Cardiac fibroblast (primary cell): ENCODE measurements at regions not wholly inside any gene's neighbourhood (a gene's known extent, or its start where the extent isn't known, plus 50 kb on each side); places are given as distances from the start of the nearest gene placed in this dataset.
"Not testable (repeated sequence)": the region's sequence is repeated elsewhere in the genome, so short reads cannot be mapped to it uniquely, and the experiment has no call there.

Source experiments
- DNase-seq, 2 donors: peaks; one replicate each; pipeline versions ENCODE4 v3.0.0 to v3.0.0-alpha.2; 2010; ENCODE audit warnings: low read depth in 2 of 2
- H3K4me3 ChIP-seq, 2 donors: replicated peaks in 1 of 2; 1 replicate in 1 of 2; 2 replicates in 1 of 2; pipeline ENCODE4 v1.5.1; 2011; ENCODE audit warnings: low read depth in 2 of 2, low read length in 2 of 2, mild to moderate bottlenecking in 2 of 2, moderate library complexity in 1 of 2
- TF ChIP-seq, protein P1 (sequence below): IDR thresholded peaks from one replicate; pipeline ENCODE4 v1.5.1; 2011; ENCODE audit warnings: low read depth, mild to moderate bottlenecking, low read length, inconsistent platforms

GRCh38 chr6:26956601-26957184, 290.8 kb upstream of the PRSS16 start:
- H3K4me3 ChIP-seq: peak overlapping the region; percentile 40 to 52

DNA sequence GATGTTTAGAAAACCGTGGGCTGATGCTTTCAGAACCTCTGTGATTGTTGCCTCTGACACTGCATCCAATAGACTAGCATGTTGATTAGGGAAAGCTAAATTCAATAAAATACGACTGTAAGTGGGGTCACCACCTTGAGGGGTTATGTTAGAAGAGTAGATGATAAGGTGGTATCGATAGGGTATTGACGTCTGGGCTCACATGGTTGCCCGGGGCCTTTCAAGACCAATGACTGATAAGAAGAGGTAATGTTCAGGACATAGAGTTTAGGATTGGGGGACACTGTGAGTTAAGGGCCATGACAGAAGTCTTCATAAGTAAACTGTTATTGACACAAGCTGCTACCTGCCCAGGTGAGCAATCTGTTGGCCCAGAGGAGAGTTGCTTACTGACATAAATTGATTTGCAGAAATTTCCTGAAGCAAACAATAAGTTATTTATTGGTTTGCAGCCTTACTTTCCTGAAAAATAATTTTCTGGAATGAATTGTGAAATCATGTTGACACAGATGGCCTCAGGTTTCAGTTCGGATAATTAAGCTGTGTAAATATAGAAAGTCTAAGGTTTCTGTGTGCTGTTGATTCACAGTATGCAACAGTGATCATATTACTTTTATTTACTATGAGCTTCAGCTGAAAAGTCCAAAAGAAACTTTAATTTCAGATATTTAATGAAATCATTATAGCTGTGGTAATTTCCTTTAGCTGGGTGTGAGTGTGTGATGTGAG, 289.9 kb upstream of the PRSS16 start:
- DNase-seq, H3K4me3 ChIP-seq: not testable (repeated sequence)

More at GRCh38 chr6:26956601-26957184, 290.8 kb upstream of the PRSS16 start:
- peak; percentile 54 to 79 for DNase-seq
- TF ChIP-seq, protein P1, sequence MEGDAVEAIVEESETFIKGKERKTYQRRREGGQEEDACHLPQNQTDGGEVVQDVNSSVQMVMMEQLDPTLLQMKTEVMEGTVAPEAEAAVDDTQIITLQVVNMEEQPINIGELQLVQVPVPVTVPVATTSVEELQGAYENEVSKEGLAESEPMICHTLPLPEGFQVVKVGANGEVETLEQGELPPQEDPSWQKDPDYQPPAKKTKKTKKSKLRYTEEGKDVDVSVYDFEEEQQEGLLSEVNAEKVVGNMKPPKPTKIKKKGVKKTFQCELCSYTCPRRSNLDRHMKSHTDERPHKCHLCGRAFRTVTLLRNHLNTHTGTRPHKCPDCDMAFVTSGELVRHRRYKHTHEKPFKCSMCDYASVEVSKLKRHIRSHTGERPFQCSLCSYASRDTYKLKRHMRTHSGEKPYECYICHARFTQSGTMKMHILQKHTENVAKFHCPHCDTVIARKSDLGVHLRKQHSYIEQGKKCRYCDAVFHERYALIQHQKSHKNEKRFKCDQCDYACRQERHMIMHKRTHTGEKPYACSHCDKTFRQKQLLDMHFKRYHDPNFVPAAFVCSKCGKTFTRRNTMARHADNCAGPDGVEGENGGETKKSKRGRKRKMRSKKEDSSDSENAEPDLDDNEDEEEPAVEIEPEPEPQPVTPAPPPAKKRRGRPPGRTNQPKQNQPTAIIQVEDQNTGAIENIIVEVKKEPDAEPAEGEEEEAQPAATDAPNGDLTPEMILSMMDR: peak; percentile 40

- H3K4me3 ChIP-seq: not testable (repeated sequence)
- peak in 1 of 2 donors; percentile 13 for DNase-seq
Observed at GRCh38 chr6:26961236-26961635, 286.3 kb upstream of the PRSS16 start.

DNA sequence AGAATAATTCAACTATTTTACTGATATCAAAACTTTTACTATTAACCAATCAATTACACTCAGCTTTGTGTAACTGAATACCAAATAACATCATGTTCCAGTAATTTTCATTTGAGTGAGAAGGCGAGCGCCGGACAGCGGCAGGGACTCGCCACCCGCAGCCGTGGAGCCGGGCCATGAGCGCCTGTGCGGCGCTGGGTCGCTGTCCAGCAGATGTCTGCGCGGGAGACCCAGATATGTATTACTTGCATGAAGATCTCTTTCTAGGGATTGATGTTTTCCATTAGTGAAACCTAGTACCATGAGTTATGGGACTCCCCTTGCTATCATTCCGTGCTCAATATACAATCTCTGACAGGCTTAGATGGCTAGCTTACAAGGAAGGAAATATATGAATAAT, 245.1 kb upstream of the PRSS16 start:
- no peak overlapping the region for H3K4me3 ChIP-seq
- TF ChIP-seq, protein P1: no peak
- DNase-seq: no peak

DNA sequence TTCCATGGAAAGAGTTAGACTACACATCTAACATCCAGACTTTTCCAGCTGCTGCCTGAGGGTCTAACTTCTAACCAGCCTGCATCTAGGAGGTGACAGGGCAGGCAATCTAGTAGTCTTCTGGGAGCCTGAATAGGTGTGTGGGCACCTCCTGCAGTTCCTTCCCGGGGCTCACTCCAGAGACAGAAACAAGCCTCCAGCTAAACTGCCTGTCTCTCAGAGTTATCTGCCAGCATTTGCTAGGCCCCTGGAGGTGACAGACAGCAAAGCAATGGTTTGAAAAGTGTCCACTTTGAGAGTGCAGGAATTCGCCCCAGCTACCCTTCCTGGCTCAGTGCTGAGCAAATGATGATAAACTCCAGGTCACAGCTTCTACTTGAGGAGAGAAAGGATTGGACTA, 240.5 kb upstream of the PRSS16 start:
- no peak overlapping the region for H3K4me3 ChIP-seq
- DNase-seq: no peak
- TF ChIP-seq, protein P1: no peak

GRCh38 chr6:27008613-27009012, 238.9 kb upstream of the PRSS16 start:
- not testable (repeated sequence) for DNase-seq, H3K4me3 ChIP-seq

GRCh38 chr6:27014053-27014452, 233.4 kb upstream of the PRSS16 start:
- DNase-seq, H3K4me3 ChIP-seq: not testable (repeated sequence)

GRCh38 chr6:27016689-27017088, 230.8 kb upstream of the PRSS16 start:
- no peak overlapping the region for H3K4me3 ChIP-seq
- TF ChIP-seq, protein P1: no peak
- no peak for DNase-seq

DNA sequence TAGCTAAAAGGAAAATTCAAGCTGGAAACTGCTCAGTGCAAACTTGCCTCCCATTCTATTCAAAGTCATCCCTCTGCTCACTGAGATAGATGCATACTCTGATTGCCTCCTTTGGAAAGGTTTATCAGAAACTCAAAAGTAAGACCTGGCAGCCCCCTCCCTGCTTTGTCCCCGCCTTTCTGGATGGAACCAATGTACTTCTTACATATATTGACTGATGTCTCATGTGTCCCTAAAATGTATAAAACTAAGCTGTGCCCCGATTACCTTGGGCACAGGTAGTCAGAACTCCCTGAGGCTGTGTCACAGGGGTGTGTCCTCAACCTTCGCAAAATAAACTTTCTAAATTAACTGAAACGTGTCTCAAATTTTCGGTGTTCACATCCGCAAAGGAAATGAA, 229.1 kb upstream of the PRSS16 start:
- DNase-seq, H3K4me3 ChIP-seq: not testable (repeated sequence)
